ENCODE measurements at regions not wholly inside any gene's neighbourhood (a gene's known extent, or its start where the extent isn't known, plus 50 kb on each side); places are given as distances from the start of the nearest gene placed in this dataset.

- Histone ChIP-seq H3K27me3 (ENCODE audit: control insufficient read depth, insufficient read depth, low read length) (no peaks in the 10 kb centered on the region), H3K4me1 (ENCODE audit: control insufficient read depth, insufficient read depth, low read length) (no peaks in the 10 kb centered on the region), H3K27ac (ENCODE audit: low read length) (no peak overlapping the region), H3K9me3 (ENCODE audit: control insufficient read depth, low read depth, low read length) (peaks cover 7% of the 10 kb centered on the region), H3K4me3 (ENCODE audit: low read length) (no peak overlapping the region), H3K36me3 (ENCODE audit: control insufficient read depth, insufficient read depth, low read length) (no peaks in the 10 kb centered on the region)
- 100% methylated on average over 2 of the region's 2 CpGs for WGBS (ENCODE audit: insufficient coverage, low lambda C conversion rate)
- DNase-seq = no peak
Measured at GRCh38 chr14:86971292-86971691, 1021.7 kb downstream of the GALC start.

- Histone ChIP-seq H3K9me3 (ENCODE audit: control insufficient read depth, low read depth, low read length) (no peaks in the 10 kb centered on the region), H3K4me3 (ENCODE audit: low read length) (no peak overlapping the region), H3K27ac (ENCODE audit: low read length) (no peak overlapping the region), H3K27me3 (ENCODE audit: control insufficient read depth, insufficient read depth, low read length) (no peaks in the 10 kb centered on the region), H3K36me3 (ENCODE audit: control insufficient read depth, insufficient read depth, low read length) (no peaks in the 10 kb centered on the region), H3K4me1 (ENCODE audit: control insufficient read depth, insufficient read depth, low read length) (no peaks in the 10 kb centered on the region)
- no peak for DNase-seq
- WGBS (ENCODE audit: insufficient coverage, low lambda C conversion rate) = no CpG with 5 or more reads among the region's 2 CpGs
Measured at GRCh38 chr14:86961106-86961716, 1031.8 kb downstream of the GALC start.

GRCh38 chr14:86955771-86956354 is 1037.1 kb downstream of the GALC start:
- DNase-seq = no peak
- H3K9me3 ChIP-seq (ENCODE audit: control insufficient read depth, low read depth, low read length) = no peaks in the 10 kb centered on the region
- no peaks in the 10 kb centered on the region for H3K36me3 ChIP-seq (ENCODE audit: control insufficient read depth, insufficient read depth, low read length)
- WGBS (ENCODE audit: insufficient coverage, low lambda C conversion rate) = 100% methylated on average over 2 of the region's 5 CpGs
- no peak overlapping the region for H3K27ac ChIP-seq (ENCODE audit: low read length)
- H3K4me3 ChIP-seq (ENCODE audit: low read length) = no peak overlapping the region
- H3K4me1 ChIP-seq (ENCODE audit: control insufficient read depth, insufficient read depth, low read length) = no peaks in the 10 kb centered on the region
- no peaks in the 10 kb centered on the region for H3K27me3 ChIP-seq (ENCODE audit: control insufficient read depth, insufficient read depth, low read length)

- no peak overlapping the region for H3K4me3 ChIP-seq (ENCODE audit: low read length)
- H3K9me3 ChIP-seq (ENCODE audit: control insufficient read depth, low read depth, low read length) = no peaks in the 10 kb centered on the region
- no peaks in the 10 kb centered on the region for H3K4me1 ChIP-seq (ENCODE audit: control insufficient read depth, insufficient read depth, low read length)
- H3K27me3 ChIP-seq (ENCODE audit: control insufficient read depth, insufficient read depth, low read length) = no peaks in the 10 kb centered on the region
- H3K27ac ChIP-seq (ENCODE audit: low read length) = no peak overlapping the region
- no peak for DNase-seq
- no peaks in the 10 kb centered on the region for H3K36me3 ChIP-seq (ENCODE audit: control insufficient read depth, insufficient read depth, low read length)
- whole genome bisulfite sequencing (ENCODE audit: insufficient coverage, low lambda C conversion rate) = no CpG with 5 or more reads among the region's 1 CpG
Measured at GRCh38 chr14:86954623-86955022, 1038.4 kb downstream of the GALC start.

- DNase-seq = no peak
- no peaks in the 10 kb centered on the region for H3K36me3 ChIP-seq (ENCODE audit: control insufficient read depth, insufficient read depth, low read length)
- no peaks in the 10 kb centered on the region for H3K4me1 ChIP-seq (ENCODE audit: control insufficient read depth, insufficient read depth, low read length)
- no peak overlapping the region for H3K4me3 ChIP-seq (ENCODE audit: low read length)
- WGBS (ENCODE audit: insufficient coverage, low lambda C conversion rate) = 70% methylated on average over 2 of the region's 3 CpGs
- H3K9me3 ChIP-seq (ENCODE audit: control insufficient read depth, low read depth, low read length) = no peaks in the 10 kb centered on the region
- H3K27me3 ChIP-seq (ENCODE audit: control insufficient read depth, insufficient read depth, low read length) = no peaks in the 10 kb centered on the region
- no peak overlapping the region for H3K27ac ChIP-seq (ENCODE audit: low read length)
Measured at GRCh38 chr14:86946446-86946845, 1046.5 kb downstream of the GALC start.

GRCh38 chr14:86944434-86944833 is 1048.5 kb downstream of the GALC start:
- no peaks in the 10 kb centered on the region for H3K4me1 ChIP-seq (ENCODE audit: control insufficient read depth, insufficient read depth, low read length)
- WGBS (ENCODE audit: insufficient coverage, low lambda C conversion rate) = 100% methylated on average over 1 of the region's 5 CpGs

GRCh38 chr14:86943391-86944365 is 1049.3 kb downstream of the GALC start:
- H3K27ac ChIP-seq (ENCODE audit: low read length) = no peak overlapping the region
- no peak for DNase-seq
- H3K27me3 ChIP-seq (ENCODE audit: control insufficient read depth, insufficient read depth, low read length) = no peaks in the 10 kb centered on the region
- H3K4me1 ChIP-seq (ENCODE audit: control insufficient read depth, insufficient read depth, low read length) = no peaks in the 10 kb centered on the region
- WGBS (ENCODE audit: insufficient coverage, low lambda C conversion rate) = 96% methylated on average over 4 of the region's 5 CpGs
- no peaks in the 10 kb centered on the region for H3K9me3 ChIP-seq (ENCODE audit: control insufficient read depth, low read depth, low read length)
- no peak overlapping the region for H3K4me3 ChIP-seq (ENCODE audit: low read length)
- H3K36me3 ChIP-seq (ENCODE audit: control insufficient read depth, insufficient read depth, low read length) = no peaks in the 10 kb centered on the region

More at GRCh38 chr14:86944434-86944833, 1048.5 kb downstream of the GALC start:
- Histone ChIP-seq H3K27ac (ENCODE audit: low read length) (no peak overlapping the region), H3K9me3 (ENCODE audit: control insufficient read depth, low read depth, low read length) (no peaks in the 10 kb centered on the region), H3K27me3 (ENCODE audit: control insufficient read depth, insufficient read depth, low read length) (no peaks in the 10 kb centered on the region), H3K36me3 (ENCODE audit: control insufficient read depth, insufficient read depth, low read length) (no peaks in the 10 kb centered on the region), H3K4me3 (ENCODE audit: low read length) (no peak overlapping the region)
- DNase-seq = no peak

GRCh38 chr14:86942936-86943335 is 1050.0 kb downstream of the GALC start:
- DNase-seq = no peak
- no peaks in the 10 kb centered on the region for H3K36me3 ChIP-seq (ENCODE audit: control insufficient read depth, insufficient read depth, low read length)
- no peaks in the 10 kb centered on the region for H3K4me1 ChIP-seq (ENCODE audit: control insufficient read depth, insufficient read depth, low read length)
- H3K9me3 ChIP-seq (ENCODE audit: control insufficient read depth, low read depth, low read length) = no peaks in the 10 kb centered on the region
- no peak overlapping the region for H3K27ac ChIP-seq (ENCODE audit: low read length)
- H3K27me3 ChIP-seq (ENCODE audit: control insufficient read depth, insufficient read depth, low read length) = no peaks in the 10 kb centered on the region
- no peak overlapping the region for H3K4me3 ChIP-seq (ENCODE audit: low read length)
- 84% methylated on average over 3 of the region's 4 CpGs for WGBS (ENCODE audit: insufficient coverage, low lambda C conversion rate)

- H3K4me1 ChIP-seq (ENCODE audit: control insufficient read depth, insufficient read depth, low read length) = no peaks in the 10 kb centered on the region
- H3K27me3 ChIP-seq (ENCODE audit: control insufficient read depth, insufficient read depth, low read length) = no peaks in the 10 kb centered on the region
- no peaks in the 10 kb centered on the region for H3K36me3 ChIP-seq (ENCODE audit: control insufficient read depth, insufficient read depth, low read length)
- DNase-seq = no peak
- H3K4me3 ChIP-seq (ENCODE audit: low read length) = no peak overlapping the region
- H3K9me3 ChIP-seq (ENCODE audit: control insufficient read depth, low read depth, low read length) = no peaks in the 10 kb centered on the region
- WGBS (ENCODE audit: insufficient coverage, low lambda C conversion rate) = no CpG with 5 or more reads among the region's 2 CpGs
- no peak overlapping the region for H3K27ac ChIP-seq (ENCODE audit: low read length)
Measured at GRCh38 chr14:86940106-86940505, 1052.9 kb downstream of the GALC start.

- H3K27ac ChIP-seq (ENCODE audit: low read length) = peak overlapping the region; percentile 8
- H3K9me3 ChIP-seq (ENCODE audit: control insufficient read depth, low read depth, low read length) = no peaks in the 10 kb centered on the region
- H3K36me3 ChIP-seq (ENCODE audit: control insufficient read depth, insufficient read depth, low read length) = no peaks in the 10 kb centered on the region
- DNase-seq = peak; percentile 35 to 63
- no peak overlapping the region for H3K4me3 ChIP-seq (ENCODE audit: low read length)
- no peaks in the 10 kb centered on the region for H3K4me1 ChIP-seq (ENCODE audit: control insufficient read depth, insufficient read depth, low read length)
- no peaks in the 10 kb centered on the region for H3K27me3 ChIP-seq (ENCODE audit: control insufficient read depth, insufficient read depth, low read length)
- 33% methylated on average over 1 of the region's 8 CpGs for WGBS (ENCODE audit: insufficient coverage, low lambda C conversion rate)
Measured at GRCh38 chr14:86938320-86938719, 1054.7 kb downstream of the GALC start.

Measured in large intestine (tissue), 3 donors.